Uterus (tissue), 2 donors: ENCODE measurements at regions not wholly inside any gene's neighbourhood (a gene's known extent, or its start where the extent isn't known, plus 50 kb on each side); places are given as distances from the start of the nearest gene placed in this dataset.

Experiments
- CTCF ChIP-seq, 4 experiments: fragments of 200-600 bp in 2 of 4; fragments of 450-650 bp in 2 of 4; sonication (generic) in 2 of 4; IDR thresholded peaks; one replicate each; pipeline ENCODE4 v1.5.1; 2016 to 2019; ENCODE audit warnings: antibody characterized with exemption in 4 of 4, mild to moderate bottlenecking in 2 of 4, moderate library complexity in 1 of 4
- POLR2A ChIP-seq, 2 donors: fragments of 450-650 bp; IDR thresholded peaks; one replicate each; pipeline ENCODE4 v1.6.1; 2016; ENCODE audit warnings: antibody characterized with exemption in 2 of 2, mild to moderate bottlenecking in 1 of 2, moderate library complexity in 1 of 2

GRCh38 chr12:124389725-124390441, 95.0 kb downstream of the RFLNA start:
- no peak for TF ChIP-seq POLR2A (IDR thresholded peaks at IDR 0.05)
- TF ChIP-seq CTCF (IDR thresholded peaks at IDR 0.05) = no peak
